IPS-18a (cell line): ENCODE measurements at regions not wholly inside any gene's neighbourhood (a gene's known extent, or its start where the extent isn't known, plus 50 kb on each side); places are given as distances from the start of the nearest gene placed in this dataset.
"Not testable (repeated sequence)": the region's sequence is repeated elsewhere in the genome, so short reads cannot be mapped to it uniquely, and the experiment has no call there.

ENCODE experiments used
- H3K27ac ChIP-seq: one replicate; pipeline ENCODE4 v1.5.1; 2013; ENCODE audit warnings: low read length
- H3K27me3 ChIP-seq: one replicate; pipeline ENCODE4 v1.6.1; 2013; ENCODE audit warnings: mild to moderate bottlenecking, low read length; ENCODE audit not compliant: control insufficient read depth, insufficient read depth
- H3K36me3 ChIP-seq: one replicate; pipeline ENCODE4 v1.6.1; 2013; ENCODE audit warnings: low read depth, low read length; ENCODE audit not compliant: control insufficient read depth
- H3K4me1 ChIP-seq: one replicate; pipeline ENCODE4 v1.6.1; 2013; ENCODE audit warnings: low read depth, low read length; ENCODE audit not compliant: control insufficient read depth
- H3K4me3 ChIP-seq: one replicate; pipeline ENCODE4 v1.5.1; 2013; ENCODE audit warnings: low read length
- H3K9ac ChIP-seq: one replicate; pipeline ENCODE4 v1.6.1; 2013; ENCODE audit warnings: mild to moderate bottlenecking, low read length, moderate library complexity
- H3K9me3 ChIP-seq: one replicate; pipeline ENCODE4 v1.6.1; 2013; ENCODE audit warnings: low read depth, low read length; ENCODE audit not compliant: control insufficient read depth

- H3K9ac ChIP-seq = no peak overlapping the region
These were observed 173.7 kb upstream of the CRBN start for GRCh38 chr3:3353153-3353552.

GRCh38 chr3:3351226-3351625, 171.7 kb upstream of the CRBN start:
- no peak overlapping the region for H3K27ac ChIP-seq
- H3K9me3 ChIP-seq = no peaks in the 10 kb centered on the region
- no peaks in the 10 kb centered on the region for H3K27me3 ChIP-seq

More at GRCh38 chr3:3353153-3353552, 173.7 kb upstream of the CRBN start:
- Histone ChIP-seq H3K4me1 (no peaks in the 10 kb centered on the region), H3K9me3 (no peaks in the 10 kb centered on the region), H3K27ac (no peak overlapping the region), H3K4me3 (no peak overlapping the region), H3K36me3 (no peaks in the 10 kb centered on the region), H3K27me3 (no peaks in the 10 kb centered on the region)

GRCh38 chr3:3347056-3347455, 167.6 kb upstream of the CRBN start:
- not testable (repeated sequence) for H3K9me3 ChIP-seq, H3K27ac ChIP-seq, H3K27me3 ChIP-seq, H3K9ac ChIP-seq, H3K36me3 ChIP-seq, H3K4me3 ChIP-seq, H3K4me1 ChIP-seq

More at GRCh38 chr3:3351226-3351625, 171.7 kb upstream of the CRBN start:
- Histone ChIP-seq H3K36me3 (no peaks in the 10 kb centered on the region), H3K9ac (no peak overlapping the region), H3K4me3 (no peak overlapping the region), H3K4me1 (no peaks in the 10 kb centered on the region)

- peaks cover 9% of the 10 kb centered on the region for H3K4me1 ChIP-seq
- H3K4me3 ChIP-seq = no peak overlapping the region
- H3K9ac ChIP-seq = no peak overlapping the region
- H3K27ac ChIP-seq = no peak overlapping the region
- H3K9me3 ChIP-seq = no peaks in the 10 kb centered on the region
- H3K27me3 ChIP-seq = no peaks in the 10 kb centered on the region
- H3K36me3 ChIP-seq = no peaks in the 10 kb centered on the region
These were observed 167.1 kb upstream of the CRBN start for GRCh38 chr3:3346556-3346955.

- Histone ChIP-seq H3K27ac (no peak overlapping the region), H3K9ac (no peak overlapping the region), H3K9me3 (no peaks in the 10 kb centered on the region), H3K27me3 (no peaks in the 10 kb centered on the region), H3K4me3 (no peak overlapping the region), H3K36me3 (no peaks in the 10 kb centered on the region), H3K4me1 (peaks cover 9% of the 10 kb centered on the region)
These were observed 162.7 kb upstream of the CRBN start for GRCh38 chr3:3342141-3342540.

GRCh38 chr3:3340965-3341895, 161.7 kb upstream of the CRBN start:
- peaks cover 9% of the 10 kb centered on the region for H3K4me1 ChIP-seq
- no peaks in the 10 kb centered on the region for H3K27me3 ChIP-seq
- no peaks in the 10 kb centered on the region for H3K9me3 ChIP-seq
- no peak overlapping the region for H3K4me3 ChIP-seq
- H3K9ac ChIP-seq = no peak overlapping the region
- no peak overlapping the region for H3K27ac ChIP-seq
- no peaks in the 10 kb centered on the region for H3K36me3 ChIP-seq

GRCh38 chr3:3340526-3340925, 161.0 kb upstream of the CRBN start:
- Histone ChIP-seq H3K9me3 (no peaks in the 10 kb centered on the region), H3K9ac (no peak overlapping the region), H3K27me3 (no peaks in the 10 kb centered on the region), H3K36me3 (no peaks in the 10 kb centered on the region), H3K4me3 (no peak overlapping the region), H3K4me1 (peaks cover 6% of the 10 kb centered on the region), H3K27ac (no peak overlapping the region)

- Histone ChIP-seq H3K4me3 (no peak overlapping the region), H3K9me3 (no peaks in the 10 kb centered on the region), H3K27me3 (no peaks in the 10 kb centered on the region), H3K27ac (no peak overlapping the region), H3K36me3 (no peaks in the 10 kb centered on the region), H3K9ac (no peak overlapping the region), H3K4me1 (no peaks in the 10 kb centered on the region)
These were observed 156.4 kb upstream of the CRBN start for GRCh38 chr3:3335903-3336302.

GRCh38 chr3:3334491-3334890, 155.0 kb upstream of the CRBN start:
- Histone ChIP-seq H3K27me3 (no peaks in the 10 kb centered on the region), H3K36me3 (no peaks in the 10 kb centered on the region), H3K9me3 (no peaks in the 10 kb centered on the region), H3K4me1 (no peaks in the 10 kb centered on the region), H3K9ac (no peak overlapping the region), H3K27ac (no peak overlapping the region), H3K4me3 (no peak overlapping the region)

GRCh38 chr3:3333571-3333970, 154.1 kb upstream of the CRBN start:
- Histone ChIP-seq H3K4me1 (no peaks in the 10 kb centered on the region), H3K9me3 (no peaks in the 10 kb centered on the region), H3K27me3 (no peaks in the 10 kb centered on the region)

GRCh38 chr3:3316521-3316920, 137.0 kb upstream of the CRBN start:
- no peak overlapping the region for H3K4me3 ChIP-seq
- H3K4me1 ChIP-seq = peaks cover 9% of the 10 kb centered on the region
- no peaks in the 10 kb centered on the region for H3K9me3 ChIP-seq
- H3K27me3 ChIP-seq = no peaks in the 10 kb centered on the region
- H3K27ac ChIP-seq = no peak overlapping the region
- no peaks in the 10 kb centered on the region for H3K36me3 ChIP-seq
- H3K9ac ChIP-seq = no peak overlapping the region

More at GRCh38 chr3:3333571-3333970, 154.1 kb upstream of the CRBN start:
- no peak overlapping the region for H3K4me3 ChIP-seq
- H3K9ac ChIP-seq = no peak overlapping the region
- H3K27ac ChIP-seq = no peak overlapping the region
- no peaks in the 10 kb centered on the region for H3K36me3 ChIP-seq

GRCh38 chr3:3315846-3316245, 136.4 kb upstream of the CRBN start:
- Histone ChIP-seq H3K36me3 (no peaks in the 10 kb centered on the region), H3K9me3 (no peaks in the 10 kb centered on the region), H3K27ac (no peak overlapping the region)

More at GRCh38 chr3:3315846-3316245, 136.4 kb upstream of the CRBN start:
- Histone ChIP-seq H3K4me1 (peaks cover 9% of the 10 kb centered on the region), H3K27me3 (no peaks in the 10 kb centered on the region), H3K4me3 (no peak overlapping the region), H3K9ac (no peak overlapping the region)
